GM12865 (cell line): ENCODE measurements at regions not wholly inside any gene's neighbourhood (a gene's known extent, or its start where the extent isn't known, plus 50 kb on each side); places are given as distances from the start of the nearest gene placed in this dataset.

ENCODE experiments used
- DNase-seq: peaks from one replicate; pipeline ENCODE4 v3.0.0; 2010; ENCODE audit warnings: low read depth
- H3K4me3 ChIP-seq: 2 replicates; pipeline ENCODE4 v1.5.1; 2011; ENCODE audit warnings: mild to moderate bottlenecking, low read depth, low read length, control low read depth
- CTCF ChIP-seq: IDR thresholded peaks from 2 replicates; pipeline ENCODE4 v1.5.1; 2011; ENCODE audit warnings: low read length, control low read depth, low read depth, inconsistent platforms; ENCODE audit not compliant: insufficient read depth; ENCODE audit errors: missing control alignments

DNA sequence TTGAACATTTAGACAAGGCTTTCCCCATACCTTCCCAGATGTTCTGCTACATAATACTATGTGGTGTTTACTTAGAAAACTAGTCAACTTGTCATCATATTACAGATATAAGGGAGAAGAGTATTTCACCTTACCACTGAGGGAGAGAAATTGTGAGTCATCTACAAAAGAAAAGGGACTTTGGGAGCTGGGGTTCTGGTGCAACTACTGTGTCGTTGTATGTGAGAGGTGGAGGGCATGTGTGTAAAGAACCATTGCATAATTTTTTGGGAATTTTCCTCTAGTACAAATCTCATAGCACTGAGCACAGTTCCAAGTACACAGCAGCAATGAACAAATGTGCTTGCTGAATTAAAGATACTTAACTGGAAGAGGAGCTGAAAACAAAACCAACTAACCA is 665.6 kb downstream of the DHX35 start:
- no peak for DNase-seq
- H3K4me3 ChIP-seq: no peak overlapping the region
- no peak for TF ChIP-seq CTCF

DNA sequence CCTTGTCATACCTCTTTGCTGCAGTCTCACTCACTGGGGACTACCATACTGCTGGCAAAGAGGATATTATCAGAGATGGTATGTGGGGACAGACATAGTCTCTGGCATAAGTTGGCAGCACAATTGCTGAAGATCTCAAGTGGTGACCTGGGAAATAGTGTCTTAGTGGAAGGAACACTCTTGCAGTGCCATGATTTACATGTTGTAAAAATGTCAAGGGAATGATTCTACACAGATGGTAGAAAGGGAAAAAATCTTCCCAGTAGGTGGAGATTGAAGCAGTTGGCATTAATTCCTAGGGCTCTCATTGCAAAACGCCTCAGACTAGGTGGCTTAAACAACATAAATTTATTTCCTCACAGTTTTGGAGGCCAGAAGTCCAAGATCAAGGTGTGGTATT is 662.2 kb downstream of the DHX35 start:
- no peak for TF ChIP-seq CTCF
- H3K4me3 ChIP-seq: no peak overlapping the region
- DNase-seq: no peak

- TF ChIP-seq CTCF: no peak
- no peak overlapping the region for H3K4me3 ChIP-seq
- no peak for DNase-seq
These were observed 661.6 kb downstream of the DHX35 start for GRCh38 chr20:39623584-39624234.

GRCh38 chr20:39619271-39619785 is 657.2 kb downstream of the DHX35 start:
- H3K4me3 ChIP-seq: no peak overlapping the region
- no peak for DNase-seq
- TF ChIP-seq CTCF: no peak

DNA sequence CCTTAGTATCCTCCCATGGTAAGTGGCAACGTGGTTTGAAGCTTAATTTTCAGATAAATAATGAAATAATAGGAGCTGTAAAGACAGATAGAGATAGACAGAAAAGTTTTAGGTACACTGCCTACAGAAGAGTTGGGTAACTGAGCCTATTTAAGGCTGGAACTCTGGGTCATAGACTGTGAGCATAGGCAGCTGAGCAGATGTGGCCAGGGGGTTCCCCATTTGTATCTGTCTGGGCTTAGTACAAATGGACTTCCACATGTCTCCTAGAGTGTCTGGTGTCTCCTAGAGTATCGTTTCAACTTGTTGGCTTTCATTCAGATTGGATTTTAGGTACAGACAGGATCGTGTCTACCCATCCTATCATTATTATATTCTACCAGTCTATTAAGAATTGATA is 649.8 kb downstream of the DHX35 start:
- no peak for DNase-seq
- TF ChIP-seq CTCF: no peak
- H3K4me3 ChIP-seq: no peak overlapping the region

DNA sequence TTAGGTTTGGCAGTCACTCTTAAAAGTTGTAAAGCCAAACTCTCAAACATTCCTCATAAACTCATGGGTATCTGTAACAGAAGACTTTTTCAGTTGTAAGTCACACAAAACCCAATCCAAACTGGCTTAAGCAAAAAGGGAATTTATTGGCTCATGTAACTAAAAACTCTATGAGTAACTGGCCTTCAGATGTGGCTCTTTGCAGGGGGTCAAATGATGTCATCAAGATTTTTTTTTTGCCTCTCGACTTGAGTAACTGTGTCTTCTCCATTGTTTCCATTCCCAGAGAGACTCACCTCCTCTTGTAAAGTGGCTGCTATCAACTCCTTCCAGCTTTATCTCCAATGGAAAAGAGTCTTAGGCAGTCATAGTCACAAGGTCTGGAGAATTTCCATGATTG is 645.0 kb downstream of the DHX35 start:
- no peak for DNase-seq
- no peak for TF ChIP-seq CTCF
- no peak overlapping the region for H3K4me3 ChIP-seq

DNA sequence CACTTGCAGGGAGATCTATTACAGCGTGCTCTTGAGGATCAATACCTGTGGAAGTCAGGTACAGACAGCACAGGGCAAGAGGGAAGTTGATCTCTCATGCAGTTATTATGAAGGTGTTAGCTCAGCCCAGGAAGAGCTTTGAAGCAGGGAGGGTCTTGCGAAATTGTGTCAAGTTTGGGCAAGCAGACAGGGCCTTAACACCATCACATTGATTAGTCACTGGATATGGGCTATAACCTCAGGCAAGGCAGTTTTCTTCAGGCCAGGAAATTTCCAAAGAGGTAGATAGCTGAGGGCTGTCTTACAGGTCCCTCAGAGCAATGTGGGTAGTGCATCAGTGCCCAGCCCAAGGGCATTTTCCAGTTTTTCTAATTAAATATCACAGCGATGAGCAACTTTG is 643.8 kb downstream of the DHX35 start:
- DNase-seq: no peak
- no peak overlapping the region for H3K4me3 ChIP-seq
- TF ChIP-seq CTCF: no peak
